K562 (cell line): ENCODE measurements at regions not wholly inside any gene's neighbourhood (a gene's known extent, or its start where the extent isn't known, plus 50 kb on each side); places are given as distances from the start of the nearest gene placed in this dataset.

Source experiments
- FOXM1 ChIP-seq, 2 experiments: fragments of 450-650 bp in 1 of 2; sonication (generic) in 1 of 2; formaldehyde crosslinking in 1 of 2; IDR thresholded peaks; 2 replicates each; pipeline versions ENCODE4 v1.6.1 to v1.9.0; 2017 to 2022; ENCODE audit warnings: low read depth in 2 of 2, mild to moderate bottlenecking in 2 of 2, missing genetic modification reagents in 1 of 2, moderate library complexity in 1 of 2
- MAX ChIP-seq: sonication (generic); formaldehyde crosslinking; IDR thresholded peaks from 2 replicates; pipeline ENCODE4 v1.9.0; 2022; ENCODE audit warnings: mild to moderate bottlenecking, missing genetic modification reagents

GRCh38 chr7:156518466-156518865 is 122.1 kb upstream of the RNF32 start:
- TF ChIP-seq FOXM1 (IDR thresholded peaks at IDR 0.05; ENCODE audit: low read depth) (no peak), FOXM1 (CRISPR knock-in tag; IDR thresholded peaks at IDR 0.05; ENCODE audit: low read depth) (no peak), MAX (CRISPR knock-in tag) (no peak)
